GM19239 (cell line): ENCODE measurements at regions not wholly inside any gene's neighbourhood (a gene's known extent, or its start where the extent isn't known, plus 50 kb on each side); places are given as distances from the start of the nearest gene placed in this dataset.

ENCODE experiments used
- DNase-seq: peaks from one replicate; pipeline ENCODE4 v3.0.0; 2011; ENCODE audit warnings: low spot score; ENCODE audit not compliant: insufficient read length
- FAIRE-seq: peaks from 2 replicates; lab custom pipeline; 2011; peaks lifted over from hg19 to GRCh38; lab: Jason Lieb, UNC

DNA sequence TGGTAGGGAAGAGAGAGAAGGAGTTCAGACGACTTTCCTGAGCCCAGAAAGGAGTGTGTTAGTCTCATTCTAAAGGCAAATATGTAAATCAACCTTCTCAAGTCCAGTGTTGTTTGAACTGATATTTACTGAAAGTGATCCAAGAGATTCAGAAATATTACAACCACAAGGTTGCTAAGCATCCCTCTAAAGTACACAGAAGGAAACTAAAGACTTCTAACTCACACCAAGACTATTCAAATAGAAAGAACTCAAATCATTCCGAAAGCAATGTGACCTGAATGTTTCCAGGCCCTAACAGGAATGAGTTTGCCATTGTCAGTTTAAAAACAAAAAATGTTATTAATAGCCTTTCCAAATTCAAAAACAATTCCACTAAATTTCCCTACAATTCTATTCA lies 56.9 kb upstream of the VGLL3 start:
- DNase-seq (no peak), FAIRE-seq (no peak)

DNA sequence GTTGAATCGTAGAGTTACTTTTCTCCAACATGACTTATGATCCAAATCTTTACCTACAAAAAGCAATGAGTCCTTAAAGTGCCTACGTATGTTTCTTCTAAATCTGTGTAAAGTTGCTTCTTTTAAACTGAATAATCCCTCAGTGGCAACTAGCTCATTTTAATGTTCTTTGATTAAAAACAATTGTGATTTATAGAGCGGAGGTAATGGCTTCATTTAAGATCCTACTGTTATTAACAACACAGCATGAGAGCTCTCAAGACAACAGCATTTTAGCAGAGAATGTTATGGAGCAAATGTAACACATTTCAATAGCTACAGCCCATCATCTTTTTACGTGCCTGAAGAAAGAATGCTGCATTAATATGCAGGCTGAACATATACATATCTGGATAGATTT lies 55.3 kb upstream of the VGLL3 start:
- FAIRE-seq, result no peak
- DNase-seq, result no peak

DNA sequence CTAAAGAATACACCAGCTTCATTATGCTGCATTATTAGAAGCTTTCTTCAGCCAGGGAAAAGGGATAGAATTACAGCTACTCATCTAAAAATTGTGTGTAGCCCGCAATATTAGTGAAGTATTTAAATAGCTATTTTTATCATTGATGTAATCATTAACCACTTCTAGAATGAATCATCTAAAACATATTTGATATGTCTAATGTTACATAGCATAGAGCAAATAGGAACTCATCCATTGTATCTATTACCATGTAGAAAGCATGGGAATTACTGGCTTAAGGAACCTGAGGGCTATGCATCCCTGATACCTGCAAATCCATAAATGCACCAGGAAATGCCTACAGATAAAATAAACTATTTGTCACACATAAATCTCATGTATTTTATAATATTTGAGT lies 54.5 kb upstream of the VGLL3 start:
- FAIRE-seq, result no peak
- no peak for DNase-seq

DNA sequence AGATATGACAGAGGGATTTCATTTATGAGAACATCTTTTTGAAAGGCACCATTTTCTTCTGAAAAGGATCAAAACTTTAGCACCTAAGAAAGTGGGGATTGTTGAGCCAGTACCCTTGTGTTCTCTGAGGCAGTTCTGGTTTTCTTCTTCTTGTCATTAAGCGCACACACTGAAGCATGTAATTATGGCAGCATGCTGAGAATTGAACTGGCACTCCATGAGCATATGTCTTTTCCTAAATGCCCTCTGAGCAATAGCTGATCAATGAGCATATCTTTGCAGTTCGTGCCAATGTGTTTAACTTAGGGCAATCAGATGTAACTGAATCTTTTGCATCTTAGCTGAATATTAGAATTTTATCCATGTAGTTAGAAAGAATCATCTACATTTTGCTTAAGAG lies 53.9 kb upstream of the VGLL3 start:
- FAIRE-seq (no peak), DNase-seq (no peak)

DNA sequence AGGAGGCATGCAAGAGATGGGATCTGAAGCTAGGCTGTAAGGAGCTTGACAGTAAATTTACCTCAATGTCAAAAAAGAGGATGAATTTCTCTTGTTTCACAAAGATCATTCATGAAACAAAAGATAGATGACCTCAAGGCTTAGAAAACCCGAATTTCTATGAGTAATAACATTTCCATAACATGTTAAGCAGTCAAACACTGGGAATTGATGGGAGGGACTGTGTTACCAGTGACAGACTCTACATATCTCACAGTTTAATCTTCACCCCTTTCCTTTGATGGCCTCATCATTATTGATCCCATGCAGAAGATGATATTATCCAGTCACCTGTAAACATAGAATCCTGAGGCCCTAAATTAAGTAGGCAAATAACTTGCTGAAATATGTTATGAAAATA lies 53.5 kb upstream of the VGLL3 start:
- no peak for FAIRE-seq

DNA sequence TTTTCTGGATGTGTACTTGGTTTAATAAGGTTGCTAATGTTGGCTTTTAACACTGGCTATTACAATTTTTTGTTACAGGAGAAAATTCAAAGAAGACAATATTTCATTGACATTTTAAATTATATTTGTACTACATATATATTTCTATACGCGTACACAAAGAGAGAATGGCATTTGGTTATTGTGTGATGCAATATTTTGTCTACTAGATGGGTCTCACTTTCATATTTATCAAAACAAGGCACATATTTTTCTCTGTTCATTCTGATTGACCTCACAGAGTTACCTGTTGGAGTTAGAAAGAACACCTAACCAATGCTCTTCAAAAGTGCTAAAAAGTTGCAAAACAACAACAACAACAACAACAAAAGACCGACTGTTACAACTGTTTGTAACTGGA lies 50.2 kb upstream of the VGLL3 start:
- no peak for FAIRE-seq
- DNase-seq, result no peak

More for the DNA sequence above, 53.5 kb upstream of the VGLL3 start:
- no peak for DNase-seq
